ENCODE measurements at regions not wholly inside any gene's neighbourhood (a gene's known extent, or its start where the extent isn't known, plus 50 kb on each side); places are given as distances from the start of the nearest gene placed in this dataset.
"Not testable (repeated sequence)": the region's sequence is repeated elsewhere in the genome, so short reads cannot be mapped to it uniquely, and the experiment has no call there.

- TF ChIP-seq CTCF (conservative IDR thresholded peaks at IDR 0.05; ENCODE audit: control insufficient read depth, insufficient read depth, low read depth, low read length): no peak
- no peak for DNase-seq (ENCODE audit: low read depth)
- H3K4me3 ChIP-seq (ENCODE audit: control insufficient read depth, low read depth, low read length): no peak overlapping the region
These were observed 72.7 kb upstream of the NALF2 start for GRCh38 chrX:69431420-69431819.

DNA sequence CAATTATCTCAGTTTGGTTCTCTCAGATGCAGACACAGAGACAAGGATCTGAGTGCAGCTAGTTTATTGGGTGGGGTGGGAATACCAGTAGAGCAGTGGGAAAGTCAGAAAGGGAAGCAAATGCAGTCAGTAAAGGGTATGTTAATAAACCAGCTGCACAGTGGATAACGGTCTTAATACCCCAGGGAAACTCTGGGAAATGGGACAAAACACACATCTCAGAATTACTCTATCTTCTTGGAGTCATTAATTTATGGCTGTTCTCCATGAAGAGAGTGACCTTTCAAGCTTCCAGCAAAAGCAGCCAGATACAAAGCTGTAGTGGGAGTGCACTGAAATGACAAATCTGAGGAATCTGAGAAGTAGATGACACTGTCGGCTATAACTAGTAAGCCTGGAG, 73.3 kb upstream of the NALF2 start:
- TF ChIP-seq CTCF (conservative IDR thresholded peaks at IDR 0.05; ENCODE audit: control insufficient read depth, insufficient read depth, low read depth, low read length): no peak
- DNase-seq (ENCODE audit: low read depth): no peak
- no peak overlapping the region for H3K4me3 ChIP-seq (ENCODE audit: control insufficient read depth, low read depth, low read length)

DNA sequence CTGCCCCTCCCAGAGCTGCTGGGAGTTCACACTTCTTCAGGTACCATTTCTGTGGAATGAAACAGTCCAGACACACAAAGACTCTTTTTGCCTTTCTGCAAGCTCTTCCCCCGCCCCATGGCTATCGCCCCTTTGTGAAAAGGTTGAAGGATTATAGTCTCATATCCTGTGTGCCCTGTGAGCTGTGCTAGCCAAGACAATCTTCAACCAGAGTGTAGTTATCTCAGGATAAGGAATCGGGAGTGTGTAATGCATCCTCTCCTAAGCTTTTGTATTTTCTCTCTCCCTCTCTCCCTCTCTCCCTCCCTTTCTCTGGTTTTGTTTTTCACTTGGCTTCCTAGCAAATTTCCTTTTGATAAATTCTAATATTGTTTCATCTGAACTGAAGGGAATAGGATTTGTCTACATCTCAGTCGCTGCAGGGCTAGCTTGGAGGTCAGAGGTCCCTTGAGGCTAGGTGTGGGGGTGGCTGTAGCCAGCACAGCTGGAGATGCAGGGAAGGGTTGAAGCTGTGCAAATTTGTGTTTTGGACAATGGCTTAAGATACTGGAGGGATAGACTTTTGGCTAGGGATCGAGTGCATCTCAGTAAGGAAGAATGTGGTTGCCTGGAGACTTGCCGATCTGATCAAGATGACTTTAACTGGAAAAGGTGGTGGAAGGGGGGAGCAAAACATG, 74.6 kb upstream of the NALF2 start:
- no peak for DNase-seq (ENCODE audit: low read depth)
- no peak overlapping the region for H3K4me3 ChIP-seq (ENCODE audit: control insufficient read depth, low read depth, low read length)
- no peak for TF ChIP-seq CTCF (conservative IDR thresholded peaks at IDR 0.05; ENCODE audit: control insufficient read depth, insufficient read depth, low read depth, low read length)

- no peak overlapping the region for H3K4me3 ChIP-seq (ENCODE audit: control insufficient read depth, low read depth, low read length)
- no peak for DNase-seq (ENCODE audit: low read depth)
- no peak for TF ChIP-seq CTCF (conservative IDR thresholded peaks at IDR 0.05; ENCODE audit: control insufficient read depth, insufficient read depth, low read depth, low read length)
These were observed 75.9 kb upstream of the NALF2 start for GRCh38 chrX:69428216-69428615.

DNA sequence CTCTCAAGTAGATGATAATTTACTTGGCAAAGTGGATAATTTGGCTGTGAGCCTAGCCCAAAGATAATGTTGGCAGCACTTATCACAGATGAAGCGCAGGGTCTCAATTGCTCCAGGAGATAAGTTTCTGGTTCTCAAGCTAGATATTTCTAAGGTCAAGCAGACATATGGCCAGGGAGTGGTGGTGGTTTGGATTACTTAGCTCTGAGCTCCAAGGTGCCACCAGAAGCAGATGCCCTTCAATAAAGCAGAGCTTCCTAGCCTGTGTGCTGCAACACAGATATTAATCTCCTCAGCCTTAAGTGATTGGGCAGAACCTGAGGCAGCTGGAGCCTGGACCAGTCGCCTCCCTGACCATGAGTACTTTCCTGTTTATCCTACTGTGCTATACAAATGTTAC, 79.2 kb upstream of the NALF2 start:
- no peak overlapping the region for H3K4me3 ChIP-seq (ENCODE audit: control insufficient read depth, low read depth, low read length)
- no peak for TF ChIP-seq CTCF (conservative IDR thresholded peaks at IDR 0.05; ENCODE audit: control insufficient read depth, insufficient read depth, low read depth, low read length)
- DNase-seq (ENCODE audit: low read depth): no peak

DNA sequence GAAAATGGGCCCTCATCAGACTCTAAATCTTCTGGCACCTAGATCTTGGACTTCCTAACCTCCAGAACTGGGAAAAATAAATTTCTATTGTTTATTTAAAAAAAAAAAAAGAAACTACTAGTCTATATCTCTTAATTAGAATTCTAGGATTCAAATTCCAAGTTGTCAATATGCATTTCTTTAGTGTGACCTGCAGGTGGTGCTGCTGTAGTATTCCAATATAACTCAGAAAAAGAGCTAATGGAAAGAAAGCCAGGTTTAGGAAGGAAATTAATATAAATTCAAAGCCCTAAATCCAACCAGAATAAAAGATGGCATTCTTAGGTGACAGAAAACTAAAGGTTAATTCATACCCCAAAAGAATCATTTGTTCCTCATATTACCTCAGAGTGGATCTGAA, 80.0 kb upstream of the NALF2 start:
- H3K4me3 ChIP-seq (ENCODE audit: control insufficient read depth, low read depth, low read length): no peak overlapping the region
- DNase-seq (ENCODE audit: low read depth): peak; percentile 33
- TF ChIP-seq CTCF (conservative IDR thresholded peaks at IDR 0.05; ENCODE audit: control insufficient read depth, insufficient read depth, low read depth, low read length): peak; percentile 48

DNA sequence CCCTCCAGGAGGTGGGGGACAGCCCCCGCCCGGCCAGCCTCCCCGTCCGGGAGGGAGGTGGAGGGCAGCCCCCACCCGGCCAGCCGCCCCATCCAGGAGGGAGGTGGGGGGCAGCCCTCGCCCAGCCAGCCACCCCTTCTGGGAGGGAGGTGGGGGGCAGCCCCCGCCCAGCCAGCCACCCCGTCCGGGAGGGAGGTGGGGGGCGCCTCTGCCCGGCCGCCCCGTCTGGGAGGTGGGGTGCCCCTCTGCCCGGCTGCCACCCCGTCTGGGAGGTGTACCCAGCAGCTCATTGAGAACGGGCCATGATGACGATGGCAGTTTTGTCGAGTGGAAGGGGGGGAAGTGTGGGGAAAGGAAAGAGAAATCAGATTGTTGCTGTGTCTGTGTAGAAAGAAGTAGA, 81.9 kb upstream of the NALF2 start:
- H3K4me3 ChIP-seq (ENCODE audit: control insufficient read depth, low read depth, low read length): not testable (repeated sequence)

More for the DNA sequence above, 81.9 kb upstream of the NALF2 start:
- DNase-seq (ENCODE audit: low read depth): not testable (repeated sequence)

All from fibroblast of mammary gland (primary cell).